Muscle of leg (tissue), 3 donors: ENCODE measurements at regions not wholly inside any gene's neighbourhood (a gene's known extent, or its start where the extent isn't known, plus 50 kb on each side); places are given as distances from the start of the nearest gene placed in this dataset.

Source experiments
- DNase-seq: peaks from one replicate; pipeline ENCODE4 v3.0.0; 2013
- H3K27ac ChIP-seq: one replicate; pipeline ENCODE4 v1.5.1; 2013; ENCODE audit warnings: mild to moderate bottlenecking, low read length, control low read depth
- H3K27me3 ChIP-seq: one replicate; pipeline ENCODE4 v1.6.1; 2013; ENCODE audit warnings: low read length; ENCODE audit not compliant: control insufficient read depth, insufficient read depth
- H3K36me3 ChIP-seq: one replicate; pipeline ENCODE4 v1.6.1; 2013; ENCODE audit warnings: low read length; ENCODE audit not compliant: control insufficient read depth, insufficient read depth
- H3K4me1 ChIP-seq: one replicate; pipeline ENCODE4 v1.6.1; 2013; ENCODE audit warnings: low read length; ENCODE audit not compliant: control insufficient read depth, insufficient read depth
- H3K4me3 ChIP-seq: one replicate; pipeline ENCODE4 v1.5.1; 2013; ENCODE audit warnings: low read length, control low read depth
- H3K9me3 ChIP-seq: replicated peaks from 2 replicates; pipeline ENCODE4 v1.6.1; 2013; ENCODE audit warnings: low read depth, low read length; ENCODE audit not compliant: control insufficient read depth
- whole genome bisulfite sequencing: methylation state at CpG from one replicate; pipeline ENCODE4 v1.1.5; 2013; ENCODE audit warnings: missing lambda C conversion rate; ENCODE audit not compliant: insufficient coverage; 5-methylcytosine and 5-hydroxymethylcytosine counted together

- no peaks in the 10 kb centered on the region for H3K27me3 ChIP-seq
- H3K27ac ChIP-seq = no peak overlapping the region
- peaks cover 3% of the 10 kb centered on the region for H3K9me3 ChIP-seq
- no peaks in the 10 kb centered on the region for H3K36me3 ChIP-seq
- H3K4me1 ChIP-seq = peaks cover 4% of the 10 kb centered on the region
- DNase-seq = no peak
- 98% methylated on average over 5 of the region's 6 CpGs for WGBS
- no peak overlapping the region for H3K4me3 ChIP-seq
Measured at GRCh38 chr13:30844548-30845296, 61.3 kb upstream of the MEDAG start.

- no peak overlapping the region for H3K27ac ChIP-seq
- DNase-seq = no peak
- no peaks in the 10 kb centered on the region for H3K36me3 ChIP-seq
- 51% methylated on average over 6 of the region's 11 CpGs for WGBS
- peaks cover 3% of the 10 kb centered on the region for H3K9me3 ChIP-seq
- H3K4me3 ChIP-seq = no peak overlapping the region
- no peaks in the 10 kb centered on the region for H3K27me3 ChIP-seq
- H3K4me1 ChIP-seq = peaks cover 4% of the 10 kb centered on the region
Measured at GRCh38 chr13:30845297-30846214, 60.5 kb upstream of the MEDAG start.

- H3K4me1 ChIP-seq = peaks cover under 1% of the 10 kb centered on the region
- no peaks in the 10 kb centered on the region for H3K27me3 ChIP-seq
- 100% methylated on average over 1 of the region's 2 CpGs for WGBS
- H3K27ac ChIP-seq = no peak overlapping the region
- DNase-seq = no peak
- peaks cover 3% of the 10 kb centered on the region for H3K9me3 ChIP-seq
- no peaks in the 10 kb centered on the region for H3K36me3 ChIP-seq
- no peak overlapping the region for H3K4me3 ChIP-seq
Measured at GRCh38 chr13:30846311-30846710, 59.8 kb upstream of the MEDAG start.

GRCh38 chr13:30846866-30847265 lies 59.2 kb upstream of the MEDAG start:
- Histone ChIP-seq H3K27me3 (no peaks in the 10 kb centered on the region), H3K9me3 (peaks cover 3% of the 10 kb centered on the region), H3K4me1 (no peaks in the 10 kb centered on the region), H3K27ac (no peak overlapping the region), H3K36me3 (no peaks in the 10 kb centered on the region), H3K4me3 (no peak overlapping the region)
- DNase-seq = no peak
- WGBS = 81% methylated on average over 6 of the region's 7 CpGs

GRCh38 chr13:30847650-30848307 lies 58.3 kb upstream of the MEDAG start:
- Histone ChIP-seq H3K36me3 (no peaks in the 10 kb centered on the region), H3K4me3 (no peak overlapping the region), H3K9me3 (peaks cover 3% of the 10 kb centered on the region), H3K4me1 (no peaks in the 10 kb centered on the region), H3K27me3 (no peaks in the 10 kb centered on the region), H3K27ac (peak overlapping the region; percentile 13)
- peak; percentile 54 for DNase-seq
- 38% methylated on average over 2 of the region's 11 CpGs for WGBS

- no peaks in the 10 kb centered on the region for H3K4me1 ChIP-seq
- H3K36me3 ChIP-seq = no peaks in the 10 kb centered on the region
- DNase-seq = no peak
- no peaks in the 10 kb centered on the region for H3K27me3 ChIP-seq
- 60% methylated on average over 1 of the region's 5 CpGs for WGBS
- H3K27ac ChIP-seq = no peak overlapping the region
- peaks cover 3% of the 10 kb centered on the region for H3K9me3 ChIP-seq
- no peak overlapping the region for H3K4me3 ChIP-seq
Measured at GRCh38 chr13:30848332-30849027, 57.6 kb upstream of the MEDAG start.

GRCh38 chr13:30849611-30850010 lies 56.5 kb upstream of the MEDAG start:
- H3K27ac ChIP-seq = no peak overlapping the region
- no peak for DNase-seq

GRCh38 chr13:30850204-30850866 lies 55.7 kb upstream of the MEDAG start:
- no peak for DNase-seq
- Histone ChIP-seq H3K36me3 (no peaks in the 10 kb centered on the region), H3K4me1 (no peaks in the 10 kb centered on the region), H3K9me3 (peaks cover 3% of the 10 kb centered on the region), H3K4me3 (no peak overlapping the region), H3K27me3 (no peaks in the 10 kb centered on the region), H3K27ac (no peak overlapping the region)
- WGBS = no CpG with 5 or more reads among the region's 2 CpGs

More at GRCh38 chr13:30849611-30850010, 56.5 kb upstream of the MEDAG start:
- Histone ChIP-seq H3K4me3 (no peak overlapping the region), H3K9me3 (peaks cover 3% of the 10 kb centered on the region), H3K27me3 (no peaks in the 10 kb centered on the region), H3K36me3 (no peaks in the 10 kb centered on the region), H3K4me1 (no peaks in the 10 kb centered on the region)
- WGBS = 70% methylated on average over 4 of the region's 4 CpGs

- no peaks in the 10 kb centered on the region for H3K27me3 ChIP-seq
- H3K9me3 ChIP-seq = peaks cover 3% of the 10 kb centered on the region
- H3K4me3 ChIP-seq = no peak overlapping the region
- no peak overlapping the region for H3K27ac ChIP-seq
- no peaks in the 10 kb centered on the region for H3K36me3 ChIP-seq
- DNase-seq = no peak
- no peaks in the 10 kb centered on the region for H3K4me1 ChIP-seq
Measured at GRCh38 chr13:30850867-30851211, 55.2 kb upstream of the MEDAG start.
